ENCODE measurements at regions not wholly inside any gene's neighbourhood (a gene's known extent, or its start where the extent isn't known, plus 50 kb on each side); places are given as distances from the start of the nearest gene placed in this dataset.

DNA sequence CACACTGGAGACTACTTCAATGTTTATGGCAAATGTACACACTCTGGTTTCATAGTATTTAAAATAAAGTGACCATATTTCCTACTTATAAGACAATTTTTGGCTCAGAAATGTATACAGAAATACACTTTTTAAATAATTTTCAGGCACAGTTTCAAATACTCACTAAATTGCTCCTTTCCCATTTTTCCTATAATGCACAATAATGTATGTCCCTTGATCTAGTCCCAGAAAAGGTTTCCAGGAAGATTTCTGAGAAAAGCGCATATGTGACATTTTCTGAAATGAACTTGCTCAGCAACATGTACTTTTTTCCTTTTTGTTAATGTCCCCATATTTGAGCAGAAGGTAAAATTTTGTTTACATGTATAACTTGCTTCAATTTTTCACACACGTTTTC lies 591.4 kb downstream of the CD109 start:
- Histone ChIP-seq H3K27me3 (no peaks in the 10 kb centered on the region), H3K4me3 (no peak overlapping the region), H3K9me3 (no peaks in the 10 kb centered on the region), H3K27ac (no peak overlapping the region), H3K36me3 (no peaks in the 10 kb centered on the region), H3K4me1 (no peaks in the 10 kb centered on the region)
- ATAC-seq (ENCODE audit: low FRiP score in 2 of 2) (no peak), DNase-seq (no peak)
- no peak for TF ChIP-seq EP300 (IDR thresholded peaks at IDR 0.05)
- TF ChIP-seq, protein P1, sequence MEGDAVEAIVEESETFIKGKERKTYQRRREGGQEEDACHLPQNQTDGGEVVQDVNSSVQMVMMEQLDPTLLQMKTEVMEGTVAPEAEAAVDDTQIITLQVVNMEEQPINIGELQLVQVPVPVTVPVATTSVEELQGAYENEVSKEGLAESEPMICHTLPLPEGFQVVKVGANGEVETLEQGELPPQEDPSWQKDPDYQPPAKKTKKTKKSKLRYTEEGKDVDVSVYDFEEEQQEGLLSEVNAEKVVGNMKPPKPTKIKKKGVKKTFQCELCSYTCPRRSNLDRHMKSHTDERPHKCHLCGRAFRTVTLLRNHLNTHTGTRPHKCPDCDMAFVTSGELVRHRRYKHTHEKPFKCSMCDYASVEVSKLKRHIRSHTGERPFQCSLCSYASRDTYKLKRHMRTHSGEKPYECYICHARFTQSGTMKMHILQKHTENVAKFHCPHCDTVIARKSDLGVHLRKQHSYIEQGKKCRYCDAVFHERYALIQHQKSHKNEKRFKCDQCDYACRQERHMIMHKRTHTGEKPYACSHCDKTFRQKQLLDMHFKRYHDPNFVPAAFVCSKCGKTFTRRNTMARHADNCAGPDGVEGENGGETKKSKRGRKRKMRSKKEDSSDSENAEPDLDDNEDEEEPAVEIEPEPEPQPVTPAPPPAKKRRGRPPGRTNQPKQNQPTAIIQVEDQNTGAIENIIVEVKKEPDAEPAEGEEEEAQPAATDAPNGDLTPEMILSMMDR (IDR thresholded peaks at IDR 0.05), result no peak
- TF ChIP-seq POLR2A (IDR thresholded peaks at IDR 0.05), result no peak
- no peak for TF ChIP-seq POLR2AphosphoS5 (IDR thresholded peaks at IDR 0.05)
- 87 to 93% methylated on average over 2 of the region's 2 CpGs for WGBS, 2 donors

DNA sequence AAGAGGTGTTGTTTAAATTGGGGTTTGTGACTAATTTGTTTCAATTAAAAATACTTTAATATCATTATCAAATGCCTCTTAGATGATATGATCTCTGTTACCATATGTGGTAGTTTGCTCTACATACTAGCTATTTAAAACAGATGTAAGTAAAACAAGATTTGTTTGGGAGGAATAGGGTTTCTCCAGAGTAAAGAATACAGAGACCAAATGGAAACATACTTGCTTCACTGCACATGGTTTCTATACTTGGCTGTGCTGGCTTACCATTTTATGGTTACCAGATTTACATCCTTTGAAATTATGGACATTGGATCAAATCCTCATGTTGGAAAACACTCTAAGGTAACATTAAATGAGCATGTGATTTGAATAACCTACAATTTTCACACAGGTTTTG lies 588.3 kb downstream of the CD109 start:
- Histone ChIP-seq H3K4me1 (no peaks in the 10 kb centered on the region), H3K36me3 (no peaks in the 10 kb centered on the region), H3K27me3 (no peaks in the 10 kb centered on the region), H3K9me3 (no peaks in the 10 kb centered on the region), H3K4me3 (no peak overlapping the region), H3K27ac (no peak overlapping the region)
- TF ChIP-seq, protein P1 (IDR thresholded peaks at IDR 0.05), result no peak
- TF ChIP-seq POLR2A (IDR thresholded peaks at IDR 0.05) (no peak), EP300 (IDR thresholded peaks at IDR 0.05) (no peak), POLR2AphosphoS5 (IDR thresholded peaks at IDR 0.05) (no peak)
- no peak for DNase-seq
- ATAC-seq (ENCODE audit: low FRiP score in 2 of 2), result no peak

DNA sequence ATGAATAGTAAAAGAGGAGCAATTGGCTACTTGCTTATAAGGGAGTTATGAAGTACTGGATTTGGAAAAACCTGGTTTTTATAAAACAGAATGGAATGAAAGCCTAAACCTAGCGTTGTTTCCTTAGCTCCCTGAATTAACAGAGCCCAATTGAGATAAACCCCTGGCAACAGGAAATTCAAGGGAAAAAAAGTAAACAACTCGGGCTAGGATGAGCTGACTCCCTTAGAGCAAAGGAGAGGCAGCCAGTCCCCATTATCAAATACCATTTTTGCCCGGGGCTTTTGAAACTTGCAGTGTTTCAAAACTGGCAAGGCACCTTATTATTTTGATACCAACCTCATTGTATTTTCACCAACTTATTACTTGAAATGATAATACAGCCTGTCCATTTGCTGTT lies 587.5 kb downstream of the CD109 start:
- no peak for DNase-seq

DNA sequence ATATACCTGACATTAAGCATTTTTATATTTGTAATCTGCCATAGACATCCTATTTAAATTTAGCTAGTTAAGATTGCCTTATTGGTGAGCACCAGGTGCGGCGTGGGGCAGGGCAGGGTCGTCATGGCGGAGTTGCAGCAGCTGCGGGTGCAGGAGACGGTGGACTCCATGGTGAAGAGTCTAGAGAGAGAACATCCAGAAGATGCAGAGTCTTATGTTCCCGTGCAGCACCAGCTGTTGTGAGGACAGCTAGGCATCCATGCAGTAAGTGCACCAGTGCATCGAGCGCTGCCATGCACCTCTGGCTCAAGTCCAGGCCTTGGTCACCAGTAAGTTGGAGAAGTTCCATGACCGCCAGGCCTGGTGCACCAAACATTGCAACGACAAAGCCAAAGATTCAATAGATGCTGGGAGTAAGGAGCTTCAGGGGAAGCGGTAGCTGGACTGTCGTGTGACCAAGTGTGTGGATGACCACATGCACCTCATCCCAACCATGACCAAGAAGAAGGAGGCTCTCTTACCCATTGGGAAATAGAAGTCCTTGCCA lies 586.2 kb downstream of the CD109 start:
- H3K9me3 ChIP-seq, result no peaks in the 10 kb centered on the region
- no peaks in the 10 kb centered on the region for H3K27me3 ChIP-seq
- ATAC-seq (ENCODE audit: low FRiP score in 2 of 2) (no peak), DNase-seq (peak in 1 of 2 donors; percentile 36)
- TF ChIP-seq, protein P1 (IDR thresholded peaks at IDR 0.05), result no peak
- no peak for TF ChIP-seq EP300 (IDR thresholded peaks at IDR 0.05)
- no peak for TF ChIP-seq POLR2AphosphoS5 (IDR thresholded peaks at IDR 0.05)
- no peak for TF ChIP-seq POLR2A (IDR thresholded peaks at IDR 0.05)
- no peaks in the 10 kb centered on the region for H3K36me3 ChIP-seq
- H3K27ac ChIP-seq, result no peak overlapping the region
- 96 to 99% methylated on average over 13 of the region's 13 CpGs for WGBS, 2 donors
- H3K4me1 ChIP-seq, result no peaks in the 10 kb centered on the region
- no peak overlapping the region for H3K4me3 ChIP-seq

More for the DNA sequence above, 587.5 kb downstream of the CD109 start:
- Histone ChIP-seq H3K36me3 (no peaks in the 10 kb centered on the region), H3K27me3 (no peaks in the 10 kb centered on the region), H3K9me3 (no peaks in the 10 kb centered on the region), H3K4me3 (no peak overlapping the region), H3K4me1 (no peaks in the 10 kb centered on the region), H3K27ac (no peak overlapping the region)
- 39 to 46% methylated on average over 3 of the region's 3 CpGs for WGBS, 2 donors
- TF ChIP-seq EP300 (IDR thresholded peaks at IDR 0.05) (no peak), POLR2A (IDR thresholded peaks at IDR 0.05) (no peak), POLR2AphosphoS5 (IDR thresholded peaks at IDR 0.05) (no peak)
- TF ChIP-seq, protein P1 (IDR thresholded peaks at IDR 0.05), result no peak
- ATAC-seq (ENCODE audit: low FRiP score in 2 of 2), result no peak

DNA sequence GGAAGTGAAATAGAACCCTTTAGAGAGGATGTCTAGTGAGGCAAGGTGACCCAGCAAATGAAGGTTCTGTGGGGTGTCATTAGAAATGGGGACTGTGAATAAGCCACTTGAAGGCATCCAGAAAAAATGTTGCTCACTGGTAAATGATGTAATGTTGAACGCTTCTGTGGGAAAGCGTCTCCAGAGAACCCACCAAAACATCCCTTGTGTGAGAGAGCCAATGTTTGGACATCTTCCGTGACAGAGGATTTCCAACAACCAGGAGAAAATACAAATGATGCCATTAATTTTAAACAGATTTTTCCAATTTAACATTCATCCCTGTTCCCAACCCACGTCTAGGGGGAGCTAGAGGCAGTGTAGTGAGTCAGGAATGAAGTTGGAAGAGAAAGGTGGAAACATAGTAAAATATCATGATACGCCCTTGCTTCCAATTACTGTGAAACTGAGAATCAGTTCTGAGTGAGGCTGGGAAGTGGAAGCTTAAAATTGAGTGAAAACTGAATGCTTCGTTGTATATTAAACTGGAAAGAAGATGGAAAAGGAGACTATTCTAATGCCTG lies 584.2 kb downstream of the CD109 start:
- Histone ChIP-seq H3K27ac (no peak overlapping the region), H3K27me3 (no peaks in the 10 kb centered on the region), H3K4me3 (no peak overlapping the region), H3K4me1 (no peaks in the 10 kb centered on the region), H3K9me3 (no peaks in the 10 kb centered on the region), H3K36me3 (no peaks in the 10 kb centered on the region)
- no peak for DNase-seq
- WGBS, 2 donors, result 72 to 77% methylated on average over 6 of the region's 6 CpGs
- TF ChIP-seq, protein P1 (IDR thresholded peaks at IDR 0.05), result no peak
- no peak for TF ChIP-seq POLR2A (IDR thresholded peaks at IDR 0.05)
- ATAC-seq (ENCODE audit: low FRiP score in 2 of 2), result no peak

Measured in upper lobe of left lung (tissue), 6 donors.